ENCODE measurements at regions not wholly inside any gene's neighbourhood (a gene's known extent, or its start where the extent isn't known, plus 50 kb on each side); places are given as distances from the start of the nearest gene placed in this dataset.

- no peaks in the 10 kb centered on the region for H3K36me3 ChIP-seq
- H3K27ac ChIP-seq, result no peak overlapping the region
- no peaks in the 10 kb centered on the region for H3K9me3 ChIP-seq
- H3K4me3 ChIP-seq, result no peak overlapping the region
- no peaks in the 10 kb centered on the region for H3K27me3 ChIP-seq
- DNase-seq (ENCODE audit: low spot score), result no peak
- TF ChIP-seq CTCF (IDR thresholded peaks at IDR 0.05), result no peak
- no peaks in the 10 kb centered on the region for H3K4me1 ChIP-seq
Measured at GRCh38 chr1:80221319-80221718, 1214.8 kb upstream of the ADGRL4 start.

- Histone ChIP-seq H3K36me3 (no peaks in the 10 kb centered on the region), H3K9me3 (no peaks in the 10 kb centered on the region), H3K4me3 (no peak overlapping the region), H3K27me3 (no peaks in the 10 kb centered on the region), H3K27ac (no peak overlapping the region), H3K4me1 (no peaks in the 10 kb centered on the region)
- peak in 1 of 2 donors; percentile 54 for TF ChIP-seq CTCF (IDR thresholded peaks at IDR 0.05)
- no peak for DNase-seq (ENCODE audit: low spot score)
Measured at GRCh38 chr1:80218112-80218511, 1211.6 kb upstream of the ADGRL4 start.

GRCh38 chr1:80217377-80217986 lies 1211.0 kb upstream of the ADGRL4 start:
- no peak overlapping the region for H3K4me3 ChIP-seq
- no peaks in the 10 kb centered on the region for H3K27me3 ChIP-seq
- DNase-seq (ENCODE audit: low spot score), result no peak
- no peaks in the 10 kb centered on the region for H3K9me3 ChIP-seq
- no peak overlapping the region for H3K27ac ChIP-seq
- TF ChIP-seq CTCF (IDR thresholded peaks at IDR 0.05), result peak in 1 of 2 donors; percentile 59
- no peaks in the 10 kb centered on the region for H3K36me3 ChIP-seq
- no peaks in the 10 kb centered on the region for H3K4me1 ChIP-seq

GRCh38 chr1:80214888-80215540 lies 1208.5 kb upstream of the ADGRL4 start:
- no peak for TF ChIP-seq CTCF (IDR thresholded peaks at IDR 0.05)
- DNase-seq (ENCODE audit: low spot score), result no peak
- no peaks in the 10 kb centered on the region for H3K9me3 ChIP-seq
- H3K27me3 ChIP-seq, result no peaks in the 10 kb centered on the region
- no peaks in the 10 kb centered on the region for H3K4me1 ChIP-seq
- H3K27ac ChIP-seq, result no peak overlapping the region
- no peaks in the 10 kb centered on the region for H3K36me3 ChIP-seq
- H3K4me3 ChIP-seq, result no peak overlapping the region

GRCh38 chr1:80212948-80213347 lies 1206.4 kb upstream of the ADGRL4 start:
- Histone ChIP-seq H3K9me3 (no peaks in the 10 kb centered on the region), H3K4me3 (no peak overlapping the region), H3K4me1 (no peaks in the 10 kb centered on the region), H3K27ac (no peak overlapping the region), H3K36me3 (no peaks in the 10 kb centered on the region), H3K27me3 (no peaks in the 10 kb centered on the region)
- TF ChIP-seq CTCF (IDR thresholded peaks at IDR 0.05), result no peak
- no peak for DNase-seq (ENCODE audit: low spot score)

All from right atrium auricular region (tissue), 2 donors.